WTC11 (cell line): ENCODE measurements at regions not wholly inside any gene's neighbourhood (a gene's known extent, or its start where the extent isn't known, plus 50 kb on each side); places are given as distances from the start of the nearest gene placed in this dataset.

ENCODE experiments used
- ESRRA ChIP-seq: sonication (generic); formaldehyde crosslinking; IDR thresholded peaks from 2 replicates; pipeline ENCODE4 v1.8.1; 2022; ENCODE audit warnings: mild to moderate bottlenecking, missing genetic modification reagents, borderline replicate concordance
- MAX ChIP-seq: sonication (generic); formaldehyde crosslinking; IDR thresholded peaks from 2 replicates; pipeline ENCODE4 v1.8.0; 2022; ENCODE audit warnings: mild to moderate bottlenecking, missing genetic modification reagents
- ZNF423 ChIP-seq: fragments of 250-450 bp; sonication (Bioruptor Pico); IDR thresholded peaks from 2 replicates; pipeline ENCODE4 v2.1.2; 2022; ENCODE audit warnings: mild to moderate bottlenecking, moderate library complexity
- TF ChIP-seq, protein P1 (sequence below): fragments of 200-600 bp; IDR thresholded peaks from 2 replicates; pipeline ENCODE4 v1.8.0; 2022; ENCODE audit warnings: antibody characterized with exemption
- TF ChIP-seq, protein P2 (sequence below): sonication (generic); formaldehyde crosslinking; IDR thresholded peaks from 2 replicates; pipeline ENCODE4 v1.8.0; 2023; ENCODE audit warnings: mild to moderate bottlenecking, missing genetic modification reagents
- TF ChIP-seq, protein P3 (sequence below): fragments of 250-450 bp; sonication (Bioruptor Pico); IDR thresholded peaks from 2 replicates; pipeline ENCODE4 v1.8.0; 2021; ENCODE audit warnings: mild to moderate bottlenecking

DNA sequence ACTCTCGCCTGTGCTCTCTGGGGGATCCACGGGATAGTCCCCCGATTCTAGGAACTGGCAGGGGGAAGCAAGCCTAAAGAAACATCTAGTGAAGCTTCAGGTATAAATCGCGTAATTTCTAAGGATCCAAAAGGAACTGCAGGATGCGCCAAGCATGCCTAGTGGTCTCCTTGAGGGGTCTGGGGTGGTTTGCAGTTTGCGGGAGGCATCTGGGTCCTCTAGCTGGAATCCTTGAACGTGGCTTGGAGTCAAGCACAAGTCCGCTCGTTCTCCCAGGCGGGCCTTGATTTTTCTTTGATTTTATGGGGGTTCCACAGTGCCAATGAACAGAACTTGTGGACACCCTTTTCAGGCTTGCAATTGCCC, 1000.5 kb downstream of the KCNJ18 start:
- no peak for TF ChIP-seq ESRRA (CRISPR knock-in tag)
- TF ChIP-seq, protein P1, sequence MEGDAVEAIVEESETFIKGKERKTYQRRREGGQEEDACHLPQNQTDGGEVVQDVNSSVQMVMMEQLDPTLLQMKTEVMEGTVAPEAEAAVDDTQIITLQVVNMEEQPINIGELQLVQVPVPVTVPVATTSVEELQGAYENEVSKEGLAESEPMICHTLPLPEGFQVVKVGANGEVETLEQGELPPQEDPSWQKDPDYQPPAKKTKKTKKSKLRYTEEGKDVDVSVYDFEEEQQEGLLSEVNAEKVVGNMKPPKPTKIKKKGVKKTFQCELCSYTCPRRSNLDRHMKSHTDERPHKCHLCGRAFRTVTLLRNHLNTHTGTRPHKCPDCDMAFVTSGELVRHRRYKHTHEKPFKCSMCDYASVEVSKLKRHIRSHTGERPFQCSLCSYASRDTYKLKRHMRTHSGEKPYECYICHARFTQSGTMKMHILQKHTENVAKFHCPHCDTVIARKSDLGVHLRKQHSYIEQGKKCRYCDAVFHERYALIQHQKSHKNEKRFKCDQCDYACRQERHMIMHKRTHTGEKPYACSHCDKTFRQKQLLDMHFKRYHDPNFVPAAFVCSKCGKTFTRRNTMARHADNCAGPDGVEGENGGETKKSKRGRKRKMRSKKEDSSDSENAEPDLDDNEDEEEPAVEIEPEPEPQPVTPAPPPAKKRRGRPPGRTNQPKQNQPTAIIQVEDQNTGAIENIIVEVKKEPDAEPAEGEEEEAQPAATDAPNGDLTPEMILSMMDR = no peak
- no peak for TF ChIP-seq MAX (CRISPR knock-in tag)
- TF ChIP-seq, protein P2, sequence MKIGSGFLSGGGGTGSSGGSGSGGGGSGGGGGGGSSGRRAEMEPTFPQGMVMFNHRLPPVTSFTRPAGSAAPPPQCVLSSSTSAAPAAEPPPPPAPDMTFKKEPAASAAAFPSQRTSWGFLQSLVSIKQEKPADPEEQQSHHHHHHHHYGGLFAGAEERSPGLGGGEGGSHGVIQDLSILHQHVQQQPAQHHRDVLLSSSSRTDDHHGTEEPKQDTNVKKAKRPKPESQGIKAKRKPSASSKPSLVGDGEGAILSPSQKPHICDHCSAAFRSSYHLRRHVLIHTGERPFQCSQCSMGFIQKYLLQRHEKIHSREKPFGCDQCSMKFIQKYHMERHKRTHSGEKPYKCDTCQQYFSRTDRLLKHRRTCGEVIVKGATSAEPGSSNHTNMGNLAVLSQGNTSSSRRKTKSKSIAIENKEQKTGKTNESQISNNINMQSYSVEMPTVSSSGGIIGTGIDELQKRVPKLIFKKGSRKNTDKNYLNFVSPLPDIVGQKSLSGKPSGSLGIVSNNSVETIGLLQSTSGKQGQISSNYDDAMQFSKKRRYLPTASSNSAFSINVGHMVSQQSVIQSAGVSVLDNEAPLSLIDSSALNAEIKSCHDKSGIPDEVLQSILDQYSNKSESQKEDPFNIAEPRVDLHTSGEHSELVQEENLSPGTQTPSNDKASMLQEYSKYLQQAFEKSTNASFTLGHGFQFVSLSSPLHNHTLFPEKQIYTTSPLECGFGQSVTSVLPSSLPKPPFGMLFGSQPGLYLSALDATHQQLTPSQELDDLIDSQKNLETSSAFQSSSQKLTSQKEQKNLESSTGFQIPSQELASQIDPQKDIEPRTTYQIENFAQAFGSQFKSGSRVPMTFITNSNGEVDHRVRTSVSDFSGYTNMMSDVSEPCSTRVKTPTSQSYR (CRISPR knock-in tag) = no peak
- TF ChIP-seq, protein P3, sequence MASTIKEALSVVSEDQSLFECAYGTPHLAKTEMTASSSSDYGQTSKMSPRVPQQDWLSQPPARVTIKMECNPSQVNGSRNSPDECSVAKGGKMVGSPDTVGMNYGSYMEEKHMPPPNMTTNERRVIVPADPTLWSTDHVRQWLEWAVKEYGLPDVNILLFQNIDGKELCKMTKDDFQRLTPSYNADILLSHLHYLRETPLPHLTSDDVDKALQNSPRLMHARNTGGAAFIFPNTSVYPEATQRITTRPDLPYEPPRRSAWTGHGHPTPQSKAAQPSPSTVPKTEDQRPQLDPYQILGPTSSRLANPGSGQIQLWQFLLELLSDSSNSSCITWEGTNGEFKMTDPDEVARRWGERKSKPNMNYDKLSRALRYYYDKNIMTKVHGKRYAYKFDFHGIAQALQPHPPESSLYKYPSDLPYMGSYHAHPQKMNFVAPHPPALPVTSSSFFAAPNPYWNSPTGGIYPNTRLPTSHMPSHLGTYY (CRISPR knock-in tag) = no peak
- no peak for TF ChIP-seq ZNF423
